ENCODE measurements at regions not wholly inside any gene's neighbourhood (a gene's known extent, or its start where the extent isn't known, plus 50 kb on each side); places are given as distances from the start of the nearest gene placed in this dataset.

DNA sequence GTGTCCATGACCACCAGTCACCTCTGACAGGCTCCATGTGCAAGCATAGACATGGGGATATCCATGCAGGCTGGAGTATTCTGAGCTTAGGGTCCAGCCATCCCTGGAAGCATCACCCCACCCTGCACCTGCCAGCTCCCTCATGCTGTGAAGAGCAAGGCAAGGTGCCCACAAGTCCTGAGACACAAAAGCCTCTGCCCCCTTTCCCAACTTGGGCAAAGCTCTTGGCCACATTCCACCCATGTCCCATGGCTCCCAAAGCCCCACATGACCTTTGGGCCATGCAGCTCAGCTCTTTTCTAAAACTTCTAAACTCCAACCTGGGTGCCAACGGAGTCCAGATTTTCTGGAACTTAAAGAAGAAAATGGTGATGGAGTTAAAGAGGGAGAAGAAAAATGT lies 99.8 kb upstream of the SH3BP4 start:
- no peaks in the 10 kb centered on the region for H3F3A ChIP-seq (ENCODE audit: insufficient read depth, low read length, poor library complexity, severe bottlenecking)
- H3K79me2 ChIP-seq (replicated peaks; ENCODE audit: insufficient read depth, low read length): no peaks in the 10 kb centered on the region
- no peaks in the 10 kb centered on the region for H3K27me3 ChIP-seq (ENCODE audit: insufficient read depth, low read depth, low read length)
- H4K20me1 ChIP-seq (ENCODE audit: insufficient read depth): no peaks in the 10 kb centered on the region
- no peak overlapping the region for H3K9ac ChIP-seq (ENCODE audit: low read length)
- TF ChIP-seq POLR2AphosphoS5 (IDR thresholded peaks at IDR 0.05) (no peak), SMC3 (conservative IDR thresholded peaks at IDR 0.05; ENCODE audit: poor library complexity) (no peak), RAD21 (conservative IDR thresholded peaks at IDR 0.05) (no peak), TAF1 (IDR thresholded peaks at IDR 0.05; ENCODE audit: low read depth) (no peak), EZH2 (IDR thresholded peaks at IDR 0.05; ENCODE audit: borderline replicate concordance, insufficient read depth, low read length, poor library complexity, severe bottlenecking) (no peak), EP300 (conservative IDR thresholded peaks at IDR 0.05; ENCODE audit: poor library complexity, severe bottlenecking) (no peak), MXI1 (conservative IDR thresholded peaks at IDR 0.05; ENCODE audit: poor library complexity, severe bottlenecking) (no peak)
- TF ChIP-seq, protein P1, sequence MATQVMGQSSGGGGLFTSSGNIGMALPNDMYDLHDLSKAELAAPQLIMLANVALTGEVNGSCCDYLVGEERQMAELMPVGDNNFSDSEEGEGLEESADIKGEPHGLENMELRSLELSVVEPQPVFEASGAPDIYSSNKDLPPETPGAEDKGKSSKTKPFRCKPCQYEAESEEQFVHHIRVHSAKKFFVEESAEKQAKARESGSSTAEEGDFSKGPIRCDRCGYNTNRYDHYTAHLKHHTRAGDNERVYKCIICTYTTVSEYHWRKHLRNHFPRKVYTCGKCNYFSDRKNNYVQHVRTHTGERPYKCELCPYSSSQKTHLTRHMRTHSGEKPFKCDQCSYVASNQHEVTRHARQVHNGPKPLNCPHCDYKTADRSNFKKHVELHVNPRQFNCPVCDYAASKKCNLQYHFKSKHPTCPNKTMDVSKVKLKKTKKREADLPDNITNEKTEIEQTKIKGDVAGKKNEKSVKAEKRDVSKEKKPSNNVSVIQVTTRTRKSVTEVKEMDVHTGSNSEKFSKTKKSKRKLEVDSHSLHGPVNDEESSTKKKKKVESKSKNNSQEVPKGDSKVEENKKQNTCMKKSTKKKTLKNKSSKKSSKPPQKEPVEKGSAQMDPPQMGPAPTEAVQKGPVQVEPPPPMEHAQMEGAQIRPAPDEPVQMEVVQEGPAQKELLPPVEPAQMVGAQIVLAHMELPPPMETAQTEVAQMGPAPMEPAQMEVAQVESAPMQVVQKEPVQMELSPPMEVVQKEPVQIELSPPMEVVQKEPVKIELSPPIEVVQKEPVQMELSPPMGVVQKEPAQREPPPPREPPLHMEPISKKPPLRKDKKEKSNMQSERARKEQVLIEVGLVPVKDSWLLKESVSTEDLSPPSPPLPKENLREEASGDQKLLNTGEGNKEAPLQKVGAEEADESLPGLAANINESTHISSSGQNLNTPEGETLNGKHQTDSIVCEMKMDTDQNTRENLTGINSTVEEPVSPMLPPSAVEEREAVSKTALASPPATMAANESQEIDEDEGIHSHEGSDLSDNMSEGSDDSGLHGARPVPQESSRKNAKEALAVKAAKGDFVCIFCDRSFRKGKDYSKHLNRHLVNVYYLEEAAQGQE (IDR thresholded peaks at IDR 0.05; ENCODE audit: borderline replicate concordance): no peak
- TF ChIP-seq, protein P2, sequence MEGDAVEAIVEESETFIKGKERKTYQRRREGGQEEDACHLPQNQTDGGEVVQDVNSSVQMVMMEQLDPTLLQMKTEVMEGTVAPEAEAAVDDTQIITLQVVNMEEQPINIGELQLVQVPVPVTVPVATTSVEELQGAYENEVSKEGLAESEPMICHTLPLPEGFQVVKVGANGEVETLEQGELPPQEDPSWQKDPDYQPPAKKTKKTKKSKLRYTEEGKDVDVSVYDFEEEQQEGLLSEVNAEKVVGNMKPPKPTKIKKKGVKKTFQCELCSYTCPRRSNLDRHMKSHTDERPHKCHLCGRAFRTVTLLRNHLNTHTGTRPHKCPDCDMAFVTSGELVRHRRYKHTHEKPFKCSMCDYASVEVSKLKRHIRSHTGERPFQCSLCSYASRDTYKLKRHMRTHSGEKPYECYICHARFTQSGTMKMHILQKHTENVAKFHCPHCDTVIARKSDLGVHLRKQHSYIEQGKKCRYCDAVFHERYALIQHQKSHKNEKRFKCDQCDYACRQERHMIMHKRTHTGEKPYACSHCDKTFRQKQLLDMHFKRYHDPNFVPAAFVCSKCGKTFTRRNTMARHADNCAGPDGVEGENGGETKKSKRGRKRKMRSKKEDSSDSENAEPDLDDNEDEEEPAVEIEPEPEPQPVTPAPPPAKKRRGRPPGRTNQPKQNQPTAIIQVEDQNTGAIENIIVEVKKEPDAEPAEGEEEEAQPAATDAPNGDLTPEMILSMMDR (IDR thresholded peaks at IDR 0.05; ENCODE audit: poor library complexity, severe bottlenecking): no peak
- no peaks in the 10 kb centered on the region for H3K36me3 ChIP-seq (ENCODE audit: insufficient read depth, low read length)
- no peak overlapping the region for H2AFZ ChIP-seq (ENCODE audit: low read depth, low read length)
- no peak overlapping the region for H3K4me2 ChIP-seq (ENCODE audit: low read length)
- H3K9me3 ChIP-seq (ENCODE audit: low read length): peaks cover 4% of the 10 kb centered on the region
- H3K9me2 ChIP-seq (ENCODE audit: insufficient read depth, low read length): no peaks in the 10 kb centered on the region
- H3K27ac ChIP-seq (ENCODE audit: low read length): no peak overlapping the region
- H3K4me3 ChIP-seq (ENCODE audit: low read length): no peak overlapping the region

DNA sequence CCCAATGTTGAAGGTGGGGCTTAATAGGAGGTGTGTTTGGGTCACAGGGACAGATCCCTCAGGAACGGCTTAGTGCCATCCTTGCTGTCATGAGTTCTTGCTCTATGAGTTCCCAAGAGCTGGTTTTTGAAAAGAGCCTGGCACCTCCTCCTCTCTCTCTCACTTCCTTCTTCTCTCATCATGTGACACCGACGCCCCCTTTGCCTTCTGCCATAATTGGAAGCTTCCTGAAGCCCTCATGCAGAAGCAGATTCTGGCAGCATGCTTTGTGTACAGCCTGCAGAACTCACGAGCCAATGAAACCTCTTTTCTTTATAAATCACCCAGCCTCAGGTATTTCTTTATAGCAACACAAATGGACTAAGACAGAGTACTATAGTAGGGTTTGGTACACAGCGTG lies 100.4 kb upstream of the SH3BP4 start:
- Histone ChIP-seq H3K36me3 (ENCODE audit: insufficient read depth, low read length) (no peaks in the 10 kb centered on the region), H3K79me2 (replicated peaks; ENCODE audit: insufficient read depth, low read length) (no peaks in the 10 kb centered on the region), H4K20me1 (ENCODE audit: insufficient read depth) (no peaks in the 10 kb centered on the region), H3K27me3 (ENCODE audit: insufficient read depth, low read depth, low read length) (no peaks in the 10 kb centered on the region), H3K4me2 (ENCODE audit: low read length) (no peak overlapping the region), H3F3A (ENCODE audit: insufficient read depth, low read length, poor library complexity, severe bottlenecking) (no peaks in the 10 kb centered on the region), H3K4me3 (ENCODE audit: low read length) (no peak overlapping the region), H2AFZ (ENCODE audit: low read depth, low read length) (no peak overlapping the region), H3K9me2 (ENCODE audit: insufficient read depth, low read length) (no peaks in the 10 kb centered on the region), H3K9me3 (ENCODE audit: low read length) (peaks cover 4% of the 10 kb centered on the region), H3K27ac (ENCODE audit: low read length) (no peak overlapping the region), H3K9ac (ENCODE audit: low read length) (no peak overlapping the region)
- TF ChIP-seq SMC3 (conservative IDR thresholded peaks at IDR 0.05; ENCODE audit: poor library complexity): no peak
- no peak for TF ChIP-seq RAD21 (conservative IDR thresholded peaks at IDR 0.05)
- TF ChIP-seq MXI1 (conservative IDR thresholded peaks at IDR 0.05; ENCODE audit: poor library complexity, severe bottlenecking): no peak
- TF ChIP-seq TAF1 (IDR thresholded peaks at IDR 0.05; ENCODE audit: low read depth): no peak
- no peak for TF ChIP-seq EP300 (conservative IDR thresholded peaks at IDR 0.05; ENCODE audit: poor library complexity, severe bottlenecking)
- TF ChIP-seq POLR2AphosphoS5 (IDR thresholded peaks at IDR 0.05): no peak
- TF ChIP-seq, protein P2 (IDR thresholded peaks at IDR 0.05; ENCODE audit: poor library complexity, severe bottlenecking): no peak
- no peak for TF ChIP-seq EZH2 (IDR thresholded peaks at IDR 0.05; ENCODE audit: borderline replicate concordance, insufficient read depth, low read length, poor library complexity, severe bottlenecking)
- TF ChIP-seq, protein P1 (IDR thresholded peaks at IDR 0.05; ENCODE audit: borderline replicate concordance): no peak
